ENCODE measurements at regions not wholly inside any gene's neighbourhood (a gene's known extent, or its start where the extent isn't known, plus 50 kb on each side); places are given as distances from the start of the nearest gene placed in this dataset.

- no peak overlapping the region for H3K4me3 Mint-ChIP-seq
- POLR2A ChIA-PET = no interaction called here
- CTCF ChIA-PET = no interaction called here
These were observed 344.0 kb upstream of the PRICKLE1 start for GRCh38 chr12:42933461-42934081.

GRCh38 chr12:42932936-42933335, 343.4 kb upstream of the PRICKLE1 start:
- CTCF ChIA-PET = no interaction called here
- peaks cover 15% of the 10 kb centered on the region for H3K4me1 Mint-ChIP-seq

More at GRCh38 chr12:42933461-42934081, 344.0 kb upstream of the PRICKLE1 start:
- TF ChIP-seq SMAD4 (CRISPR knock-in tag; IDR thresholded peaks at IDR 0.05) (no peak), GRHL2 (CRISPR knock-in tag; IDR thresholded peaks at IDR 0.05; ENCODE audit: insufficient replicate concordance, severe bottlenecking) (no peak), TEAD1 (CRISPR knock-in tag; IDR thresholded peaks at IDR 0.05) (no peak), TP53 (CRISPR knock-in tag; IDR thresholded peaks at IDR 0.05) (no peak)
- ATAC-seq = no peak
- Mint-ChIP-seq H3K36me3 (no peaks in the 10 kb centered on the region), H3K4me1 (peaks cover 15% of the 10 kb centered on the region), H3K27me3 (ENCODE audit: low read depth) (no peaks in the 10 kb centered on the region), H3K9me3 (peaks cover under 1% of the 10 kb centered on the region), H3K27ac (no peak overlapping the region)
- no peak for DNase-seq (ENCODE audit: low spot score)

More at GRCh38 chr12:42932936-42933335, 343.4 kb upstream of the PRICKLE1 start:
- H3K27ac Mint-ChIP-seq = no peak overlapping the region
- DNase-seq (ENCODE audit: low spot score) = no peak
- POLR2A ChIA-PET = no interaction called here
- no peaks in the 10 kb centered on the region for H3K36me3 Mint-ChIP-seq
- TF ChIP-seq MYBL2 (CRISPR knock-in tag; IDR thresholded peaks at IDR 0.05) (no peak), FOXJ3 (CRISPR knock-in tag; IDR thresholded peaks at IDR 0.05; ENCODE audit: borderline replicate concordance) (no peak), ESRRA (CRISPR knock-in tag; IDR thresholded peaks at IDR 0.05; ENCODE audit: borderline replicate concordance) (no peak), ZBTB43 (CRISPR knock-in tag; IDR thresholded peaks at IDR 0.05) (no peak), NFATC4 (CRISPR knock-in tag; IDR thresholded peaks at IDR 0.05) (no peak), GABPB1 (CRISPR knock-in tag; IDR thresholded peaks at IDR 0.05) (no peak), ZMAT4 (CRISPR knock-in tag; IDR thresholded peaks at IDR 0.05) (no peak), USF1 (CRISPR knock-in tag; IDR thresholded peaks at IDR 0.05) (no peak), TEAD4 (CRISPR knock-in tag; IDR thresholded peaks at IDR 0.05) (no peak), GTF2I (CRISPR knock-in tag; conservative IDR thresholded peaks at IDR 0.05) (no peak), ETV6 (CRISPR knock-in tag; IDR thresholded peaks at IDR 0.05) (no peak), FOXP4 (CRISPR knock-in tag; IDR thresholded peaks at IDR 0.05) (no peak), CTCF (IDR thresholded peaks at IDR 0.05) (no peak), ZNF317 (CRISPR knock-in tag; IDR thresholded peaks at IDR 0.05; ENCODE audit: borderline replicate concordance, low read depth) (no peak), HMGXB4 (CRISPR knock-in tag; IDR thresholded peaks at IDR 0.05) (no peak), CBFB (CRISPR knock-in tag; IDR thresholded peaks at IDR 0.05; ENCODE audit: low read depth) (no peak), ZNF281 (CRISPR knock-in tag; IDR thresholded peaks at IDR 0.05) (no peak), SP1 (CRISPR knock-in tag; conservative IDR thresholded peaks at IDR 0.05) (no peak)
- H3K4me3 Mint-ChIP-seq = no peak overlapping the region
- H3K27me3 Mint-ChIP-seq (ENCODE audit: low read depth) = no peaks in the 10 kb centered on the region
- no peak for ATAC-seq
- no peaks in the 10 kb centered on the region for H3K9me3 Mint-ChIP-seq

All from WTC11 (cell line).